Pancreas (tissue), 10 donors: ENCODE measurements at regions not wholly inside any gene's neighbourhood (a gene's known extent, or its start where the extent isn't known, plus 50 kb on each side); places are given as distances from the start of the nearest gene placed in this dataset.

ENCODE experiments used
- ATAC-seq, 4 donors: fragments of 200-7000 bp; cut with Tn5 transposase; one replicate each; pipeline versions ENCODE4 v1.8.0 to v1.9.1; 2020; ENCODE audit warnings: mild to moderate bottlenecking in 4 of 4, moderate library complexity in 4 of 4
- DNase-seq, 6 donors: peaks; one replicate each; pipeline ENCODE4 v3.0.0-alpha.2; 2020
- FAIRE-seq: peaks from 2 replicates; lab custom pipeline; 2012; peaks lifted over from hg19 to GRCh38; lab: Jason Lieb, UNC
- H3K27ac ChIP-seq, 4 donors: fragments of 200-600 bp; sonication (generic); 1 replicate in 3 of 4; 2 replicates in 1 of 4; pipeline versions ENCODE4 v1.5.0 to v1.8.0; 2020
- H3K27me3 ChIP-seq, 4 donors: fragments of 200-600 bp; one replicate each; pipeline ENCODE4 v1.8.0; 2021
- H3K36me3 ChIP-seq, 3 donors: fragments of 200-600 bp; sonication (generic) in 1 of 3; one replicate each; pipeline versions ENCODE4 v1.5.0 to v1.8.0; 2020 to 2021
- H3K4me1 ChIP-seq, 3 donors: fragments of 200-600 bp; one replicate each; pipeline ENCODE4 v1.8.0; 2021
- H3K4me3 ChIP-seq, 4 donors: fragments of 200-600 bp; sonication (generic) in 2 of 4; one replicate each; pipeline versions ENCODE4 v1.5.0 to v1.8.0; 2020 to 2021
- H3K9me3 ChIP-seq, 4 donors: fragments of 200-600 bp; one replicate each; pipeline ENCODE4 v1.8.0; 2021
- WGBS, 2 donors: extraction: QIAGEN DNeasy Blood & Tissue Kit; methylation state at CpG; one replicate each; pipeline ENCODE4 v1.1.7; 2013; 5-methylcytosine and 5-hydroxymethylcytosine counted together
- intact Hi-C, 3 donors: fragments of 100-400 bp; cut with DNase I; formaldehyde crosslinking; loops; one replicate each; pipeline versions ENCODE4 v1.11.1 to v1.14.2; 2022
- TF ChIP-seq, protein P1 (sequence below), 4 donors: fragments of 200-600 bp; sonication (generic) in 3 of 4; IDR thresholded peaks; one replicate each; pipeline versions ENCODE4 v1.5.0 to v1.8.0; 2021; ENCODE audit warnings: antibody characterized with exemption in 4 of 4
- donor health status: healthy with polysubstance abuse.
- donor health status: DM: no; HTN: no; CAD: no; lungs with moderate emphysema.
- donor health status: DM: no; HTN: no; CAD: no.
- donor health status: control.
- donor health status: control.
- donor health status: Bipolar disorder and iron deficiency.
- donor health status: DM: yes; HTN: yes; CAD: no.
- donor health status: DM: no; HTN: no; CAD: no.
- donor health status: DM: no; HTN: no; CAD: no.
- donor health status: DM: yes; HTN: yes; CAD: no.

DNA sequence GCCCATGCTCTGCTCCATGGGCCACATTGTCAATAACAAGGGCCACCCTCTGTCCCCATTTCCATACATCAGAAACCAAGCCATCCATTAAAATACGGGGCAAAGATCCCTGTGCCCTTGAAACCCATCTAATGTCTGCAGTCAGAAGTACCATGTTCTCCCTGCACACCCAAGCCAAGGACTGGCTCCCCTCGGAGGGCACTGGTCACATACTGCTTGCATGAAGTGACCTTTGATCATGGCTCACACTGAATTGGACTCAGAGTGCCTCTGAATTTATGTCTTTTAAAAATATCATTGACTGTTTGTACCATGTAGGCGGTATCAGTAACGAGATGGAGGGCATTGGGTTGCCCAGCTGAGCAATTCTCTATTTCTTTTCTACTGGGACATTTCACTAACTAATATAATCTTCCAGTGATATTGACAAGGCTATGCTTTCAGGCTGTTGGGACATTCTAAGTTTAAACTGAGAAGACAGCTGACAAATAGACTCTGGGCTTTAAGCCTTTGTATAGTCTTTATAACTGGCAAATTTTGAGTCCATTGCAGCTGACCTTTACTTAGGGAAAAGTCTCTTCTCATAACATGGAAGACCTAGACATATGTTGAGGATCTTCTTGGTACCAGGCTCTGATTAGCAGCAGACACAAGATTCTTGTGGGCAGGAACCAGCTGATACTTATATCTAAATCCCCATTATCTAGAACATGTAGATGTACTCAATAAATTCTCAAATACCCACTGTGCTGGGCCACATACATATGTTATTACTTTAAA lies 214.3 kb downstream of the MYCN start:
- intact Hi-C loops, result no loop called here
- TF ChIP-seq, protein P1, sequence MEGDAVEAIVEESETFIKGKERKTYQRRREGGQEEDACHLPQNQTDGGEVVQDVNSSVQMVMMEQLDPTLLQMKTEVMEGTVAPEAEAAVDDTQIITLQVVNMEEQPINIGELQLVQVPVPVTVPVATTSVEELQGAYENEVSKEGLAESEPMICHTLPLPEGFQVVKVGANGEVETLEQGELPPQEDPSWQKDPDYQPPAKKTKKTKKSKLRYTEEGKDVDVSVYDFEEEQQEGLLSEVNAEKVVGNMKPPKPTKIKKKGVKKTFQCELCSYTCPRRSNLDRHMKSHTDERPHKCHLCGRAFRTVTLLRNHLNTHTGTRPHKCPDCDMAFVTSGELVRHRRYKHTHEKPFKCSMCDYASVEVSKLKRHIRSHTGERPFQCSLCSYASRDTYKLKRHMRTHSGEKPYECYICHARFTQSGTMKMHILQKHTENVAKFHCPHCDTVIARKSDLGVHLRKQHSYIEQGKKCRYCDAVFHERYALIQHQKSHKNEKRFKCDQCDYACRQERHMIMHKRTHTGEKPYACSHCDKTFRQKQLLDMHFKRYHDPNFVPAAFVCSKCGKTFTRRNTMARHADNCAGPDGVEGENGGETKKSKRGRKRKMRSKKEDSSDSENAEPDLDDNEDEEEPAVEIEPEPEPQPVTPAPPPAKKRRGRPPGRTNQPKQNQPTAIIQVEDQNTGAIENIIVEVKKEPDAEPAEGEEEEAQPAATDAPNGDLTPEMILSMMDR (IDR thresholded peaks at IDR 0.05), result no peak
- no peak for FAIRE-seq

DNA sequence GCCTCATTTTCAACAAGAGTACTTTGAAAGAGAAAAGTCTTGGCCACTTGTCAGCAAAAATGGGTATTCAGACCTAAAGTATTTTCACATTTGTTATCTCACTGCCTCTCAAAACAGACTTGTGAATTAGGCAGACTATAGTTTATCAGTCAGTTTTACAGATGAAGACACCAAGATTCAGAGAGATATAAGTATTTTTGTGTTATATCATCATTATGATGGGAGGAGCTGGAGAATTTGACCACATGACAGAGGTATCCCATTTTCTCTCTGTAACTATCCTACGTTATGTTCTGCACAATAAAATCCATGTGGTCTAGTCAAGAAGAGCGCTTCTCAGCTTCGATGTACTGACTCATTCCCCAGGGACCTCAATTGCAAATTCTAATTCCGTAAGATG lies 213.7 kb downstream of the MYCN start:
- WGBS, 2 donors, result 81 to 86% methylated on average over 4 of the region's 4 CpGs
- H3K36me3 ChIP-seq, result no peaks in the 10 kb centered on the region
- ATAC-seq (no peak), DNase-seq (no peak), FAIRE-seq (no peak)
- no peak overlapping the region for H3K27ac ChIP-seq
- TF ChIP-seq, protein P1 (IDR thresholded peaks at IDR 0.05), result no peak
- no peaks in the 10 kb centered on the region for H3K27me3 ChIP-seq
- no peak overlapping the region for H3K4me3 ChIP-seq
- intact Hi-C loops, result no loop called here
- no peaks in the 10 kb centered on the region for H3K9me3 ChIP-seq
- H3K4me1 ChIP-seq, result no peaks in the 10 kb centered on the region

More for the DNA sequence above, 214.3 kb downstream of the MYCN start:
- Histone ChIP-seq H3K4me1 (no peaks in the 10 kb centered on the region), H3K9me3 (no peaks in the 10 kb centered on the region), H3K36me3 (no peaks in the 10 kb centered on the region), H3K27me3 (no peaks in the 10 kb centered on the region), H3K27ac (no peak overlapping the region), H3K4me3 (no peak overlapping the region)
- DNase-seq (no peak), ATAC-seq (no peak)
- WGBS, 2 donors, result 69 to 86% methylated on average over 4 of the region's 4 CpGs

DNA sequence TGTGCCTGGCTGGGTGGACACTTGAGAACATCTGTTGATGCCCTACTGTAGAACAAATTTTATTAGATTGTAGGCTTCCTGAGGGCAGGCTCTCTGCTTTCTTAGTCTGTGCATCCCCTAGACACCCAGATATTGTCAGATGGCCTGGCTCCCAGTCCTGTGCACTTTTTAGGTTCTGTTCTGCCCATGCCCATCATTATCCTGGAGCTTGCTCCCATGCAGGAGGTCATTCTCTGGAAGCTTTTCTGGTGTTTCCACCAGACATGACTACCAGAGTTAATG lies 213.3 kb downstream of the MYCN start:
- Histone ChIP-seq H3K27me3 (no peaks in the 10 kb centered on the region), H3K27ac (no peak overlapping the region), H3K4me3 (no peak overlapping the region), H3K4me1 (no peaks in the 10 kb centered on the region), H3K9me3 (no peaks in the 10 kb centered on the region), H3K36me3 (no peaks in the 10 kb centered on the region)
- intact Hi-C loops, result no loop called here
- no peak for FAIRE-seq
- no peak for DNase-seq
- TF ChIP-seq, protein P1 (IDR thresholded peaks at IDR 0.05), result no peak
- no peak for ATAC-seq

DNA sequence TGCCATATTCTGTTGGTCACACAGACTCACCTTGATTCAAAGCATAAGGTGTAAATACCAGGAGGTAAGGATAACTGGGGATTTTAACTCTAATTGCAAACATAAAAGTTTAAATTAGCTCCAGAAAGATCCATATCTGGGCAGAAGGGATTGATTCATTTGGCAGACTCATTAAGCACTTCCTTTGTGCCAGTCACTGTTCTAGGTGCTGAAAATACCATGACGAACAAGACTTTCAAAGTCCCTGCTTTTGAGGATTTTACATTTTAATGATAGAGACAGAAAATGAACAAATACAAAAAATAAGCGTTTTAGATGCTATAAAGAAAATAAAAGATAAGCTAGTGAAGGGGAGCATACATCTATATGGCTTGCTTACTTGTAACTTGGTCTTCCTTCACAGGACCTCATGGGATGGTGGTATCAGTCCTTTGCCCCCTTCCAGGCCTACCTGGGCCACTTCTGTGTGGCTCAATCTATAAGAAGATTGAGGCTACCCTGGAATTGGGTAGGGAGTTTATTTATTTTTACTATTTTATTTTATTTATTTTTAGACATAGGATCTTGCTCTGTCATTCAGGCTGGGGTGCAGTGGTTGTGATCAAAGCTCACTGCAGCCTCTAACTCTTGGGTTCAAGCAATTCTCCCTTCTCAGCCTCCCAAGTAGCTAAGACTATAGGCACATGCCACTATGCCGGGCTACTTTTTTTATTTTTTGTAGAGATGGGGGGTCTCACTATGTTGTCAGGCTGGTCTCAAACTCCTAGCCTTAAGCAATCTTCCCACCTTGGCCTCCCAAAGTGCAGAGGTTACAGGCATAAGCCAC lies 212.8 kb downstream of the MYCN start:
- H3K36me3 ChIP-seq, result no peaks in the 10 kb centered on the region
- TF ChIP-seq, protein P1 (IDR thresholded peaks at IDR 0.05), result no peak
- intact Hi-C loops, result no loop called here
- H3K9me3 ChIP-seq, result no peaks in the 10 kb centered on the region
- 66 to 75% methylated on average over 3 of the region's 3 CpGs for WGBS, 2 donors
- H3K4me1 ChIP-seq, result no peaks in the 10 kb centered on the region
- DNase-seq, result no peak
- H3K27me3 ChIP-seq, result no peaks in the 10 kb centered on the region
- FAIRE-seq, result no peak
- ATAC-seq, result no peak
- H3K4me3 ChIP-seq, result no peak overlapping the region
- no peak overlapping the region for H3K27ac ChIP-seq
